HG03095 (cell line): ENCODE measurements at regions not wholly inside any gene's neighbourhood (a gene's known extent, or its start where the extent isn't known, plus 50 kb on each side); places are given as distances from the start of the nearest gene placed in this dataset.

Experiments used
- ATAC-seq: cut with Tn5 transposase; IDR thresholded peaks from one replicate; pipeline ENCODE4 v1.9.1; 2021; ENCODE audit warnings: moderate library complexity; ENCODE audit not compliant: unreplicated experiment

DNA sequence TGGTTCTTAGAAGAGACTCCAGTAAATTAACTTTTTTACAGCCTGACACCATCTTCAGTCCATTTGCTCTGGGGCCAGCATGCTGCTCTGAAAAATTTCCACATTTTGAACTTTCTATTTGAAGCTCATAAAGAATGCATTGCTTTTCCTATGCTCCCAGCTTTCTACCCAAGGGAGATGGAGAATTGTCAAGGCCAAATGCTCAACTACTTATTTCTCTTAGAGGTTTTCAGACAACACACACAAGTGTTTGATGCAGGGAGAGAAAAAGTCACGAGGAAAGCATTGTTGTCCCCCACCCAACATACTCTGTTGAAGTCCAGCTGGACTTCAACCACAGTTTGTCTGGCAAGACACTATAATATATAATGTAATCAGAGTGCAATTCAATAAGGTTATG lies 100.3 kb upstream of the CADPS start:
- ATAC-seq = no peak

DNA sequence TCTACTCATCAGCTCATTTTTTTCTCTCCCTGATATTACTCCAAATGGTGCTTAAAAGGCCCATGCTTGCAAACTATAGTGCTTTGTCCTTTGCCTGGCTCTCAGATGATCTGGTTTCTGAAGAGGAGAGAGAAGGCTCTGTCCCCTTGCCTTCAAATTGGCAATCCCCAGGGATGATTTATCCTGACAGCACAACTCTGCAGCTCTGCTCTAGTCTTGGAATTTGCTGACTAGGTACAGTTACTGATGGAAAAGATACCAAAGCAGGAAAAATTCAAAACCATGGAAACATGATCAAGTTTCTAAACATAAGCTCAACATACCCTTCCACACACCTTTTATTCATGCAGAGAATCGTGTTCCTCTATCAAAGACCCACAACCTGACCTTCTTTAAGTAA lies 106.7 kb upstream of the CADPS start:
- ATAC-seq = no peak

DNA sequence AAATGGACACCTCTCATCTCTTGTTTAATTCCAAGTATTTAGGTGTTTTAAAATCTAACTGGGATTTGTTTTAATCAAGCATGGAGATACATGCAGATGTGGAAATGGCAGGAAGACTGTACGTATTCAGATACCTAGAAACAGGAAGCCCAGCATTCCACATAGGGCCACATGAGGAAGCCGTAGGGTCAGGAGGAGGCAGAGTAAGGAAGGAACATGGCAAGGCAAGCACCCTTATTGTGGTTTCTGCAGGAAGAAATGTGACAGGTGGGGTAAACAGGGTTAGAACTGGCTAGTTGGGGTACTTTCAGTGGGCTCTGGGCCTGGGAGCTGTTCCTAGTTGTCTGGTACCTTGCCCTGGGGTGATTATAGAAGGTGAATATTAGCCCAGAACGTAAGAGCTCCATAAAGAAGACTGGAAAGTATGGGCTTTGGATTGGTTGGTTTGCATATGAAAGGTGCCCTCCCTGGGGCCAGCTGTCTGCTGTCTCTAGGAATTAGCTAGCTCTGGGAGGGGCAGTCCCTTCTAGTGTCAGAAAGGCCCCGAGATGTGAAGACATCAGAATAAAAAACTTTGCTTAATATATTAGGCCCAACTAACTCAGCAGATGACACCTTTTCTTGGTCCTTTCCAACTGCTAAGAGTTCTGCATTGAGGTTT lies 107.7 kb upstream of the CADPS start:
- no peak for ATAC-seq

DNA sequence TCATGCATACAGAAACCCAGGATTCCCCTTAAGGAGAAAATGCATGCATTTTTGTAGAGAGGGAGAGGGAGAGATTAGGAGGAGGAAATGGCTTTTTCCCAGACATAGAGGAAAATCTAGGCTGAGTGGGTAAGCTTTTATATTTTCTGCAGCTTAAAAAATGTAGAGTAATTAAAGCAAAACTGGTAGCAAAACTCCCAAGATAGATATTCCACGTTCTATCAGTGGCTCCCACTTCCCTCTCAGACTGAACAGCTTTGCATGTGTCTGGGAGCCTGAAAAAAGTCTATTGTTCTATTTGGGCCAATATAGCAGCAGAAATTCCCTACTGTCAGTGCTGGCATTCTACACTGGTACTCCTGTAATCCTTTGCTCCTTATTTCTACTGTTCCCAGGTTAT lies 110.8 kb upstream of the CADPS start:
- ATAC-seq = no peak

DNA sequence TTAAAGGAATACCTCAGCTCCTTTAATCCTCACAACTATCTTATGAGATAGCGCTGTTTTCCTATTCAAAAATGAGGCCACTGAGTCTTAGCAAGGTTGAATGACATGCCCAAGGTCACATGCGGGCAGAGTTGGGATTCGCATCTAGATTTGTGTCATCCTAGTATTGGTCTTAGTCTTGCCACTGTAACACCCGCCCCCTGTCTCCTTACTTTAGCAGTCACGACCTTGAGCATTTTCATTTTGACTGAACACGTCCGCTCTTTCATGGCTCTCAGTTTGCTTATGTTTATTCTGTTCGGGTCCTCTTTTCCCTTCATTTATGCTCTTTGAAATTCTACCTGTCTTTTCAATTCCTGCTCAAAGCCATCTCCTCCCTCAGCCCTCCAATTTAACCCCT lies 112.5 kb upstream of the CADPS start:
- no peak for ATAC-seq

DNA sequence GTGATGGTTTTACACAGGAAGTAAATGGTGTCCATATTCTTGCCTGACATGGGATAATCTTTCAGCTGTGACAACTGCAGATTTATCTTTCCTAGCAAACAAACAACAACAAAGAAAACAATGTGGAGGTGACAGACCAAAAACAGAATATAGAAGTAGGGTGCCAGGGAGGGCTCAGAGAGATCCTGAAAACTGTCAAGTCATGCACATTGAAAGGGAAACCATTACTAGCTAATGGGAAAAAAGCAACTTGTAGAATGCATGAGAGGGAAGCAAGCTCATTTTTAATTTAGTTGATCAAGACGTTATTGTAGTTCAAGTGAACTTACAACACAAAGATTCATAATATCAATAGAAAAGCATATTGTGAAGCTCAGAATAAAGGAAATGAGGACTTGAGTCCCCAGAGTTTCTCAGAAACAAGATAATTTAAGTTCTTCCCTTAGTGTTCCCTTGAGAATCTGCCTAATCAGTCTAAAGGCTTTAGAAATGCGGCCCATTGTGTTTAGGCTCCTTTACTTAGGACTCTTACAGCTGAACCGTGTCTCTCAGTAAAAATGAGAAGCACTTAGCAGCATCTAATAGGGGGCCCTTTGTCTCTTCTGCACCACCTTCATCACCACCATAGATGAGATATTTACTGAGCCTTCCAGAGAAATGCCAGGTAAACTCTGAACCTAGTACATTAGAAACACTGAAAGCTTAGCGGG lies 115.6 kb upstream of the CADPS start:
- no peak for ATAC-seq

DNA sequence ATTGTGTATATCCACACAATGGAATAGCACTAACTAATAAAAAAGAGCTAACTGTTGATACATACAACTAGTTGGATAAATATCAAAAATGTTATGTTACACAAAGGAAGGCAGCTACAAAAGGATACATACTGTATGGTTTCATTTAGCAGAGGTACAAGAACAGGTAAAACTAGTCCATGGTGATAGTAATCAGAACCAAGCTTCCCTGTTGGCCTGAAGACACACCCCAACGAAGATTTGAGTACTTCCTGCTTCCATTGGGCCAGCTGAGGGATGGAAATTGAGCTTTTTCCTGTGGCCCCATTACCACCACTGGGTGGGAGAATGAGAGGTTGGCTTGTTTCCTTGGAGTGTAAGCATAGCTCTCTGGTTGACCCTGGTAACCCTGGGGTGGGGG lies 117.3 kb upstream of the CADPS start:
- no peak for ATAC-seq

DNA sequence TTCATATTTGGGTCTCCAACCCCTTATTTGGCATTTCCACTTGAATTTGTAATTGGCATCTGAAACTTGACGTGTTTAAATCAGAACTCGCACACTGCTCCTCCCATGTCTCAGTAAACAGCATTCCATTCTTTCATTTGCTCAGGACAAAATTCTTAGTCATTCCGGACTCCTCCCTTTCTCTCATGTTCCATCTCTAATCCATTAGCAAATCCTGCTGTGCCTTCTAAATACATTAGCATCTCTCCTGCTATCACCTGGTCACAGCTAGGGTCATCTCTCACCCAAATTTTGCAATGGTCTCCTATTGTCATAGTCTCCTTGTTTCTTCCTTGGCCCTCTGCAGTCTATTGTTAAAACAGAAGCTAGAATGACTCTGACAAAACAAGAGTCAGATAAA lies 119.9 kb upstream of the CADPS start:
- no peak for ATAC-seq

DNA sequence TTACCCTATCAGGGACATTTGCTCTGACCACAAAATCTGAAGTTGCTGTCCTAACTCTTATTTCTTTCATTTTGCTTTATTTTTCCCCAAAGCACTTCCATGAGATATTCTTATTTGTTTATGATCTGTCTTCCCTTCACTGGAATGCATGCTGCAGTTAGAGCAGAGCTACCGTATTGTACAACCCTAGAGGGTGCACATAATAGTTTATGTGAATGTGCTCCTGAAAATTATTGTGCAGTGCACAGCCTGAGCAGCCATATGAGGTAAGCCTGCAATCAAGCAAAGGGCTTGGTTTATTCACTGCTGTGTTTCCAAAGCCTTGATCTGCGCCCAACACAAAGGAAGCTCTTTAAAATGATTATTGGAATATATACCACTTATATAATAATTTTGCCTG lies 120.3 kb upstream of the CADPS start:
- no peak for ATAC-seq

DNA sequence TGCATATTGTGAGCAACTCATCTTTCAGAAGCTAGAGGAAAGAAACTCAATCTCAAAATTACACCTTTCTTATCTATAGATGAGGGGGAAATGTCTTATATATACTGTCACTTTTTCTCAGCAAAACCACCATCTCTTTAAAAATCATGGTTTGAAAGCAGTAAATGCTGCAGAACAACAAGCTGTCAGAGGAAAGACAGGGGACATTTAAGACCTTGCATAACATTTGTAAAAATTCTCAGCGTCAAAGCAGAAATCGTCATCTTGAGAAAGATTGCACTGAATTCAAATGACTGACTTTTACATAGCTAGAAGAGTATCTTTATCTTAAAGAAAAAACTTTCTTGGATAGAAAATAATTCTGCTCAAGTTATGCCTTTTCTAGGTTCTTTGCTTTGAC lies 122.2 kb upstream of the CADPS start:
- no peak for ATAC-seq

DNA sequence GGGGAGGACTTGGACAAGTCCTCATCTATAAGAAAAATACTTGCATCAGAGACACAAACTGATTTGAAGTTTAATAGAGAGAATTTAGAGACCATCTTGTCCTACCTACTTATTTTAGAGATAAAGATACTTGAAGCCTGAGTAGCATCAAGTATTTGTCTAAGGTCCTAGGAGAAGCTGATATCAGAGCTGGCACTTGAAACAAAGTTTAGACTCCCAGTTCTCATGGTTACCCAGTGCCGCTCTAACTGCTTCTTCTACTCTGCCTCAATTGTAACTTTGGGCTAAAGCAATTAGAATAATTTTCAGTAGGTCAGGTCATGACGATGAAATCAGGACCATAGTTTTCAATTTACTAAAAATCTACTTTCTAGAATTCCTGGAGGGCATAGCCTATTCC lies 123.9 kb upstream of the CADPS start:
- no peak for ATAC-seq

DNA sequence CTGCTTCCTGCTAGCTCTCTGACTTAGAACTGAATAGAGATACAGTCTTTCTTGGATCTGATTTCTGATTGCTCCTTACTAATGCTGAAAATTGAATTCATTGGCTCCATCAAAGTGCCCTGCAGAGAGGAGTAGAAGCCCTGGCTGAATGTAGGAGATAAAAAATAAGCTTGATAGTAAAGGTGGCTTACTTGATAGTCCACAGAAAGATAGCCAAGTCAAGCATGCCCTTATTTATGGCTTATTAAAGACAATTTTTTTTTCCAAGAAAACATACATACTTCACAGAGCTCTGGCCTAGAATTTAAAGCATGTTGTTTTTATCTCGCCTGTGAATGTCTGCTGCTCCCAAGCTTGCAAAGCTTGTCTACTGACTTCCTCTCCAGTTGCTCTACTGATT lies 124.6 kb upstream of the CADPS start:
- ATAC-seq = no peak

DNA sequence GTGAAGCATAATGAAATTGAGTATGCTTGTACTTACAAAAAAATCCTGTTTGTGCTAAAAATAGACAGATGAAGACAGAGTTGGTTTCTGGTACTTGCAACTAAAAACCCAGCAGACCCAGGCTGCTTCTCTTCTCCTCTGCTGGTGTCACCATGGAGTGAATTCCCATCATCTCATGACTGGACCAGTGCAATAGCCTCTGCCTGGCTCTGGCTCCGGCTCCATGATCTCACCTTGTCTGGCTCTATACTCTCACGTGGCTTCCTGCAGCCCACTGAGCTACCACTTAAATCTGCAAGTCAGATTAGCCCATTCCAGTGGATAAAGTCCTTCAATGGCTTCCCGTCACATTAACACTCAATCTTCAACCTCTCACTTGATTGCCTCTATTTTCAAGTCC lies 129.2 kb upstream of the CADPS start:
- no peak for ATAC-seq

DNA sequence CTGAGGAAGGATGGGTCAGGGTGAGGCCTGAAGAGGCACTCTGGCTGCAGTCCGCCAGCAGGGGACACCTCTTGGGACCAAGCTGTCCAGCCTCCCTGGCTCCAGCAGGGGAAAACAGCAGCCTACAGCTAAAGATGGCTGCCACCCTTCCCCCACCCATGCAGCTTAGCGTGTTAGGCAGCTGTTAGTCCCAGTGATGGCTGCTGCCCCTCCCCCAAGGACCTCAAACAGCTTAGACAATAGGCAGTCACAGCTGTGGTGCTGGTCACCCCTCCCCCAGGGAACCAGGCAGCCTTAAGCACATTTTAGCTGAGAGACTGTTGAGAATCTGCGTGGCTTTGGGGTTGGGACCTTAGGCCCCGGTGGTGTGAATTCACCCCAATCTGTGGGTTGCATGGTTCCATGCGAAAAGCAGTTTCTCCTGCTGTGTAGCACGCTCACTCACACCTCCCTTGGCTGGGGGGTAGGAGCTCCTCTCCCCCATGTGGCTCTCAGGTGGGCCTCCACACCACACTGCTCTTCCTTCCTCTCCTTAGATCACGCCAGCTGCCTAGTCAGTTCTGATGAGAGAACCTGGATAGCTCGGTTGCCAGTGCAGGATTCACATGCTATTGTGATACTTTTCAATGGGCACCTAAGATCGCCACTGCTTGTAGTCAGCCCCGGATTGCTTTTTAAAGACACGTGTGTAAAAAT lies 140.5 kb upstream of the CADPS start:
- no peak for ATAC-seq

DNA sequence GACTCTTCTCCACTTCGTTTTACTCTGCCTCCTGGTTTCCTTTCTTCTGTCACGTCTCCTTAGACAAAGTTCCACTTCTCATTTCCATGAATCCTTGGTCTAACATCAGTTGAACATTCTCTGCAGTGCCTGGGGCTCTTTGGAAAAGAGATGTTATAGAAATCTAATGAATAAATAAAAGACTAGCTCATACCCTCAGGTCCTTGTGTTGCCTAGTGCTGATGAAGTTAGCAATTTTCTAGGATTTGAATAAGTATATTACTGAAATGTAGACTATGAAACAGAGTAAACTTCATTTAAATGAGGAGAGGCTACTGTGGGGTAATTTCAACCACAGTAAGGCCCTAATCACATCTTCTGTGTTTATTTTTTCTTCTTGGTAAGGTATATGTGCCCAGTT lies 146.9 kb upstream of the CADPS start:
- ATAC-seq = no peak

DNA sequence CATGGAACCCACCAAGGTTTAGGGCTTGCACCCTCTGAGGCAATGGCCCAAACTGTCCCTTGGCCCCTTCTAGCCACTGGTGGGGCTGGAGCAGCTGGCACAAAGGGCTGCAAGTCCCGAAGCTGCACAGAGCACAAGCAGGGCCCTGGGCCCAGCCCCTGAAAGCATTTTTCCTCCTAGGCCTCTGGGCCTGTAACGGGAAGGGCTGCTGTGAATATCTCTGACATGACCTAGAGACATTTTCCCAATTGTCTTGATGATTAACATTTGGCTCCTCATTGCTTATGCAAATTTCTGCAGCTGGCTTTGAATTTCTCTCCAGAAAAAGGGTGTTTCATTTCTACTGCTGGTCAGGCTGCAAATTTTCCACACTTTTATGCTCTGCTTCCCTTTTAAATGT lies 151.5 kb upstream of the CADPS start:
- no peak for ATAC-seq

DNA sequence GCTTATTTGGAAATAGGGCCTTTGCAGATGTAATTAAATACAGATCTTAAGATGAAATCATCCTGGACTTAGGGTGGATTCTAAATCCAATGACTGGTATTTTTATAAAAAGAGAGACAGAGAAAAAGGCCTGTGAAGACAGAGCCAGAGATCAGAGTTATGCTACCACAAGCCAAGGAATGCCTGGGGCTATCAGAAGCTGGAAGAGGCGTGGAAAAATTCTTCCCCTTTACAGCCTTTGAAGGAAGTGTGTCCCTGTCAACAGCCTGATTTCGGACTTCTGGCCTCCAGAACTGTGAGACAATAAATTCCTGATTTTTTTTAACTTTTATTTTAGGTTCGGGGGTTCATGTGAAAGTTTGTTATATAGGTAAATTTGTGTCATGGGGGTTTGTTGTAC lies 154.1 kb upstream of the CADPS start:
- no peak for ATAC-seq

DNA sequence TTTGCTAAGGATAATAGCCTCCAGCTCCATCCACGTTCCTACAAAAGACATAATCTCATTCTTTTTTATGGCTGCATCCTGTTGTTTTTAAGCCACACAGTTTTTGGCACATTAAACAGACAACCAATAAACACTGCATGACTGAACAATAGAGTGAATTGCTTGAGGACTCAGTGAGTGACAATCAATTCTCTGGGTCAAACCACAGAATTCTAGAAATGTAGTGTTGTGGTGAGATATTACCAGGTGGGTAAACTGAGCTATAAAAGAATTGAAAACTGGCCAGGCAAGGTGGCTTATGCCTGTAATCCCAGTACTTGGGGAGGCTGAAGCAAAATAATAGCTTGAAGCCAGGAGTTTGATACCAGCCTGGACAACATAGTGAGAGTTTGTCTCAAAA lies 154.7 kb upstream of the CADPS start:
- no peak for ATAC-seq

DNA sequence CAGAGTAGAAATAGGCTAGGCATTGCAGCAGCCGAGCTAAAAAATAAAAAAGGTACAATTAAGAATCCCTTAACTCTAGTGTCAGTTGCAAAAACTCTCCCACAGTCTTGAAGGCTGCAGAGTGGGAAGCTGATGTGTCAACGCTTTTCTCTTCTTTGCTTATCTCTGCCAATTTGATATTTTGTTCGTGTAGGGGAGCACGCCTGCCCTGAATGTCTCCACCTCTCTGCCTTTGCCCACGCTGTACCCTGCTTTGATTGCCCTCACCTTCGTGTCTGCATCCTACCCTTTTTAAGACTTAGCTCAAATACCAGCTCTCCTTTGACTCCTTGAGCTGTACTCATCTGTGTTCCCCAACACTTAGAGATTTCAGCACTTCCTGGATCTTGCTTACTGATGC lies 155.4 kb upstream of the CADPS start:
- no peak for ATAC-seq

DNA sequence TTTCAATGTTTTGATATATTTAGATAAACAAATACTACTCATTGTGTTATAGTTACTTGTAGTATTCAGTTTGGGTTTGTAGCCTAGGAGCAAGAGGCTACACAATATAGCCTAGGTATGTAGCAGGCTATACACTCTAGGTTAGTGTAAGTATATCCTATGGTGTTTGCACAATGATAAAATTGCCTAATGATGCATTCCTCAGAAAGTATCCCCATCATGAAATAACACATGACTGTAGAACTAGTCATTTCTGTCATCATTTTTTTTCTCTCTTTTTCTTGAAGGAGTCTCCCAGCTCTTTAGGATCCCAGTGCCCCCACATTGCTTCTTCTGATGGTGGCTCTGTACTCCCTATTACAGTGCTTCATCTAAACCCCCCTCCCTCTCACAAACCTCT lies 157.7 kb upstream of the CADPS start:
- no peak for ATAC-seq

DNA sequence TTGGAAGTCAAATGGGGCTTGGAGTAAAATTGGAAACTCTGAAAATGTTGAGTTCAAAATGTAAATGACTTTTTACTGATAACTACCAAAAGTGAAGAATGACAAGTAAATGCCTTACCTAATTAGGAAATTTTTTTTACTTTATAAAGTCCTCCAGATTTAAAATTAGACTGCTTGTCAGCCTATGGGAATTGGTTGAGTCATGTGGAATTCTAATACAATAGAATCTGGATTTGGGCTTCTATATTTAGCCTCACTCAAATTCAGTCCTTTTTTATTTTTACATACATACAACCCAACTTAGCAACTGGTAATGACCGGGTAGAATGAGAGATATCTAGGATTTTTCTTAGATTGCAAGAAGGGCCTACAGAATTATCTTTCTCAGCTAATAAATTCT lies 158.9 kb upstream of the CADPS start:
- ATAC-seq = no peak

DNA sequence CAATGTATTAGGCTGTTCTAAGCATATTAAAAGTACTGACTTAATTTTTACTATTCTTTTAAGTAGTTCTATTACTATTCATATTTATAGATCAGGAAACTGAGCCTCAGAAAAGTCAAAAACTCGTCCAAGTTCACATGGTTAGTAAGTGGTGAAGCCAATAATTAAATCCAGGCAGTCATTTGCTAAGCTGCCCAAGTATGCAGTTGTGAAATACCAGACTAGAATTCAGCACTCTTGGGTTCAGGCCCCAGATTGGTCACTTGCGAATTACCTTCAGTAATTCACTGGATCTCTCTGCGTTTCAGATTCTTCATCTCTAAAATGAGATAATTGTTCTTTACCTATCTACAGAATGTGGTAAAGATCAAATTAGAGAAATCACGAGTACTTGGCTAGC lies 161.9 kb upstream of the CADPS start:
- no peak for ATAC-seq
